OCI-LY1 (cell line): ENCODE measurements at regions not wholly inside any gene's neighbourhood (a gene's known extent, or its start where the extent isn't known, plus 50 kb on each side); places are given as distances from the start of the nearest gene placed in this dataset.

Experiments used
- H2AFZ ChIP-seq: fragments of 200-600 bp; sonication (generic), shearing (Covaris generic); 2 replicates; pipeline ENCODE4 v1.6.0; 2014; ENCODE audit warnings: antibody characterized with exemption, mild to moderate bottlenecking, low read length
- H3F3A ChIP-seq: fragments of 200-600 bp; sonication (generic), shearing (Covaris generic); 2 replicates; pipeline ENCODE4 v1.6.0; 2014; ENCODE audit warnings: mild to moderate bottlenecking, antibody characterized with exemption, low read length, moderate library complexity; ENCODE audit not compliant: insufficient read depth
- H3K27ac ChIP-seq: fragments of 200-600 bp; sonication (generic); 2 replicates; pipeline ENCODE4 v1.5.1; 2014; ENCODE audit warnings: low read length, mixed run types, mild to moderate bottlenecking, low read depth; ENCODE audit not compliant: poor library complexity, severe bottlenecking
- H3K27me3 ChIP-seq: fragments of 200-600 bp; sonication (generic); 2 replicates; pipeline ENCODE4 v1.6.0; 2014; ENCODE audit warnings: antibody characterized with exemption, mild to moderate bottlenecking, low read length, moderate library complexity; ENCODE audit not compliant: insufficient read depth
- H3K36me3 ChIP-seq: fragments of 200-600 bp; sonication (generic); 2 replicates; pipeline ENCODE4 v1.6.1; 2014; ENCODE audit warnings: mild to moderate bottlenecking, antibody characterized with exemption, low read length, moderate library complexity, mixed read lengths; ENCODE audit not compliant: insufficient read depth
- H3K4me1 ChIP-seq: fragments of 200-600 bp; sonication (generic); 2 replicates; pipeline ENCODE4 v1.5.1; 2014; ENCODE audit warnings: mild to moderate bottlenecking, low read length, moderate library complexity; ENCODE audit not compliant: insufficient read depth, severe bottlenecking
- H3K4me2 ChIP-seq: fragments of 200-600 bp; sonication (generic), shearing (Covaris generic); 2 replicates; pipeline ENCODE4 v1.6.1; 2014; ENCODE audit warnings: low read length
- H3K4me3 ChIP-seq: fragments of 200-600 bp; sonication (generic); 2 replicates; pipeline ENCODE4 v1.5.1; 2014; ENCODE audit warnings: low read length, low read depth, mild to moderate bottlenecking, mixed read lengths; ENCODE audit not compliant: poor library complexity, severe bottlenecking
- H3K79me2 ChIP-seq: fragments of 200-600 bp; shearing (Covaris generic); 2 replicates; pipeline ENCODE4 v1.6.1; 2016; ENCODE audit warnings: mixed run types, low read length, mixed read lengths; ENCODE audit not compliant: insufficient read depth
- H3K9ac ChIP-seq: fragments of 200-600 bp; sonication (generic), shearing (Covaris generic); 2 replicates; pipeline ENCODE4 v1.6.1; 2014; ENCODE audit warnings: mild to moderate bottlenecking, low read length, mixed read lengths
- H3K9me2 ChIP-seq: fragments of 200-600 bp; sonication (generic), shearing (Covaris generic); 2 replicates; pipeline ENCODE4 v1.6.1; 2014; ENCODE audit warnings: low read depth, mild to moderate bottlenecking, low read length, mixed read lengths
- H3K9me3 ChIP-seq: fragments of 200-600 bp; shearing (Covaris generic); 2 replicates; pipeline ENCODE4 v1.6.1; 2014; ENCODE audit warnings: low read length, mixed read lengths
- H4K20me1 ChIP-seq: fragments of 200-600 bp; sonication (generic), shearing (Covaris generic); 2 replicates; pipeline ENCODE4 v1.6.0; 2016; ENCODE audit warnings: mild to moderate bottlenecking, low read length; ENCODE audit not compliant: insufficient read depth
- EZH2 ChIP-seq: fragments of 200-600 bp; sonication (generic), shearing (Covaris generic); IDR thresholded peaks from 2 replicates; pipeline ENCODE4 v1.8.0; 2017; ENCODE audit warnings: borderline replicate concordance, mixed run types, mild to moderate bottlenecking, antibody characterized with exemption, low read length, moderate library complexity, mixed read lengths
- TF ChIP-seq, protein P1 (sequence below): fragments of 200-600 bp; sonication (generic), shearing (Covaris generic); IDR thresholded peaks from 2 replicates; pipeline ENCODE4 v1.5.1; 2017; ENCODE audit warnings: mild to moderate bottlenecking, antibody characterized with exemption, low read length, moderate library complexity, mixed read lengths

- H3K4me2 ChIP-seq, result no peak overlapping the region
- no peak overlapping the region for H3K4me3 ChIP-seq
- H3K9me3 ChIP-seq, result no peaks in the 10 kb centered on the region
- H3K4me1 ChIP-seq, result no peaks in the 10 kb centered on the region
- H2AFZ ChIP-seq, result no peak overlapping the region
- H3K9ac ChIP-seq, result no peak overlapping the region
- H3K36me3 ChIP-seq, result no peaks in the 10 kb centered on the region
- H4K20me1 ChIP-seq, result no peaks in the 10 kb centered on the region
- no peaks in the 10 kb centered on the region for H3F3A ChIP-seq
- H3K79me2 ChIP-seq, result no peaks in the 10 kb centered on the region
- no peak overlapping the region for H3K27ac ChIP-seq
- no peaks in the 10 kb centered on the region for H3K9me2 ChIP-seq
- TF ChIP-seq, protein P1, sequence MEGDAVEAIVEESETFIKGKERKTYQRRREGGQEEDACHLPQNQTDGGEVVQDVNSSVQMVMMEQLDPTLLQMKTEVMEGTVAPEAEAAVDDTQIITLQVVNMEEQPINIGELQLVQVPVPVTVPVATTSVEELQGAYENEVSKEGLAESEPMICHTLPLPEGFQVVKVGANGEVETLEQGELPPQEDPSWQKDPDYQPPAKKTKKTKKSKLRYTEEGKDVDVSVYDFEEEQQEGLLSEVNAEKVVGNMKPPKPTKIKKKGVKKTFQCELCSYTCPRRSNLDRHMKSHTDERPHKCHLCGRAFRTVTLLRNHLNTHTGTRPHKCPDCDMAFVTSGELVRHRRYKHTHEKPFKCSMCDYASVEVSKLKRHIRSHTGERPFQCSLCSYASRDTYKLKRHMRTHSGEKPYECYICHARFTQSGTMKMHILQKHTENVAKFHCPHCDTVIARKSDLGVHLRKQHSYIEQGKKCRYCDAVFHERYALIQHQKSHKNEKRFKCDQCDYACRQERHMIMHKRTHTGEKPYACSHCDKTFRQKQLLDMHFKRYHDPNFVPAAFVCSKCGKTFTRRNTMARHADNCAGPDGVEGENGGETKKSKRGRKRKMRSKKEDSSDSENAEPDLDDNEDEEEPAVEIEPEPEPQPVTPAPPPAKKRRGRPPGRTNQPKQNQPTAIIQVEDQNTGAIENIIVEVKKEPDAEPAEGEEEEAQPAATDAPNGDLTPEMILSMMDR, result no peak
- no peak for TF ChIP-seq EZH2
- H3K27me3 ChIP-seq, result no peaks in the 10 kb centered on the region
These were observed 924.3 kb upstream of the SLIT2 start for GRCh38 chr4:19327364-19327763.

- no peaks in the 10 kb centered on the region for H3K9me3 ChIP-seq
- H4K20me1 ChIP-seq, result no peaks in the 10 kb centered on the region
These were observed 927.5 kb upstream of the SLIT2 start for GRCh38 chr4:19324184-19324583.

GRCh38 chr4:19319607-19320006 is 932.1 kb upstream of the SLIT2 start:
- H3K36me3 ChIP-seq, result no peaks in the 10 kb centered on the region
- no peak overlapping the region for H3K27ac ChIP-seq
- H3K4me3 ChIP-seq, result no peak overlapping the region
- H4K20me1 ChIP-seq, result no peaks in the 10 kb centered on the region
- H3K4me2 ChIP-seq, result no peak overlapping the region
- no peaks in the 10 kb centered on the region for H3K27me3 ChIP-seq
- H3F3A ChIP-seq, result no peaks in the 10 kb centered on the region
- H3K9ac ChIP-seq, result no peak overlapping the region
- no peak overlapping the region for H2AFZ ChIP-seq
- TF ChIP-seq, protein P1, result no peak
- TF ChIP-seq EZH2, result no peak
- H3K79me2 ChIP-seq, result no peaks in the 10 kb centered on the region
- H3K4me1 ChIP-seq, result no peaks in the 10 kb centered on the region
- H3K9me3 ChIP-seq, result no peaks in the 10 kb centered on the region
- no peaks in the 10 kb centered on the region for H3K9me2 ChIP-seq

More at GRCh38 chr4:19324184-19324583, 927.5 kb upstream of the SLIT2 start:
- H3K9me2 ChIP-seq, result no peaks in the 10 kb centered on the region
- H3K9ac ChIP-seq, result no peak overlapping the region
- no peaks in the 10 kb centered on the region for H3K36me3 ChIP-seq
- no peak overlapping the region for H2AFZ ChIP-seq
- no peak overlapping the region for H3K4me3 ChIP-seq
- no peaks in the 10 kb centered on the region for H3F3A ChIP-seq
- TF ChIP-seq, protein P1, result no peak
- TF ChIP-seq EZH2, result no peak
- no peak overlapping the region for H3K27ac ChIP-seq
- no peak overlapping the region for H3K4me2 ChIP-seq
- H3K27me3 ChIP-seq, result no peaks in the 10 kb centered on the region
- H3K4me1 ChIP-seq, result no peaks in the 10 kb centered on the region
- H3K79me2 ChIP-seq, result no peaks in the 10 kb centered on the region
